HEK293 (cell line): ENCODE measurements at regions not wholly inside any gene's neighbourhood (a gene's known extent, or its start where the extent isn't known, plus 50 kb on each side); places are given as distances from the start of the nearest gene placed in this dataset.

Experiments used
- CTCF ChIA-PET: fragments of 350-600 bp; formaldehyde crosslinking; extraction: SDS; loops from one replicate; lab custom pipeline; 2021; ENCODE audit warnings: antibody characterized with exemption; lab: Yijun Ruan, JAX
- POLR2A ChIA-PET: fragments of 300-600 bp; formaldehyde crosslinking; extraction: SDS; loops from one replicate; lab custom pipeline; 2020; ENCODE audit warnings: antibody characterized with exemption, inconsistent platforms; lab: Yijun Ruan, JAX
- H3K27ac ChIP-seq: fragments of 200-500 bp; sonication (Bioruptor generic); 2 replicates; pipeline ENCODE4 v1.5.1; 2014; ENCODE audit warnings: low read depth, low read length, control low read depth, inconsistent platforms; ENCODE audit errors: extremely low read depth
- H3K36me3 ChIP-seq, 2 experiments: fragments of 200-500 bp in 1 of 2; sonication (Bioruptor generic) in 1 of 2; 1 replicate in 1 of 2; 2 replicates in 1 of 2; pipeline ENCODE4 v1.5.1; 2014 to 2017; ENCODE audit warnings: inconsistent platforms in 2 of 2, low read length in 2 of 2; ENCODE audit not compliant: control insufficient read depth in 2 of 2, insufficient read depth in 1 of 2
- H3K4me1 ChIP-seq: fragments of 200-500 bp; sonication (Bioruptor generic); 2 replicates; pipeline ENCODE4 v1.5.1; 2014; ENCODE audit warnings: mild to moderate bottlenecking, low read length, inconsistent platforms; ENCODE audit not compliant: control insufficient read depth, insufficient read depth
- H3K4me3 ChIP-seq: 2 replicates; pipeline ENCODE4 v1.5.1; 2011; ENCODE audit warnings: low read depth, mild to moderate bottlenecking, control low read depth, low read length, moderate library complexity
- H3K9me3 ChIP-seq: fragments of 200-500 bp; sonication (Bioruptor generic); 2 replicates; pipeline ENCODE4 v1.5.1; 2014; ENCODE audit warnings: low read depth, low read length, inconsistent platforms; ENCODE audit not compliant: control insufficient read depth, insufficient read depth
- SP3 ChIP-seq: fragments of 450-650 bp; formaldehyde crosslinking; IDR thresholded peaks from 2 replicates; pipeline ENCODE4 v1.5.1; 2016; ENCODE audit warnings: missing biosample characterization, missing genetic modification characterization
- TRIM28 ChIP-seq: IDR thresholded peaks from 2 replicates; pipeline ENCODE4 v1.6.1; 2011; ENCODE audit warnings: low read length, control low read depth, borderline replicate concordance
- ZBTB20 ChIP-seq: fragments of 450-650 bp; formaldehyde crosslinking; IDR thresholded peaks from 2 replicates; pipeline ENCODE4 v1.5.1; 2016; ENCODE audit warnings: missing biosample characterization, missing genetic modification characterization
- ZFP3 ChIP-seq: fragments of 450-650 bp; formaldehyde crosslinking; IDR thresholded peaks from 2 replicates; pipeline ENCODE4 v1.5.1; 2016; ENCODE audit warnings: low read depth, missing biosample characterization, missing genetic modification characterization
- ZFP37 ChIP-seq: fragments of 450-650 bp; formaldehyde crosslinking; IDR thresholded peaks from 2 replicates; pipeline ENCODE4 v1.5.1; 2016; ENCODE audit warnings: missing biosample characterization, missing genetic modification characterization
- ZFP69B ChIP-seq: fragments of 450-650 bp; formaldehyde crosslinking; IDR thresholded peaks from 2 replicates; pipeline ENCODE4 v1.5.1; 2016; ENCODE audit warnings: missing biosample characterization, missing genetic modification characterization
- ZNF146 ChIP-seq: fragments of 450-650 bp; formaldehyde crosslinking; IDR thresholded peaks from 2 replicates; pipeline ENCODE4 v1.5.1; 2016; ENCODE audit warnings: missing biosample characterization, missing genetic modification characterization
- ZNF19 ChIP-seq: fragments of 450-650 bp; formaldehyde crosslinking; IDR thresholded peaks from 2 replicates; pipeline ENCODE4; 2016; ENCODE audit warnings: missing biosample characterization, missing genetic modification characterization, low read depth
- ZNF23 ChIP-seq: fragments of 450-650 bp; formaldehyde crosslinking; IDR thresholded peaks from 2 replicates; pipeline ENCODE4 v1.5.1; 2016; ENCODE audit warnings: missing biosample characterization, missing genetic modification characterization, borderline replicate concordance
- ZNF48 ChIP-seq: fragments of 450-650 bp; formaldehyde crosslinking; IDR thresholded peaks from 2 replicates; pipeline ENCODE4 v1.5.1; 2016; ENCODE audit warnings: missing biosample characterization, missing genetic modification characterization
- ZNF510 ChIP-seq: fragments of 450-650 bp; formaldehyde crosslinking; IDR thresholded peaks from 2 replicates; pipeline ENCODE4 v1.5.1; 2018; ENCODE audit warnings: mild to moderate bottlenecking, missing genetic modification characterization, missing biosample characterization; ENCODE audit not compliant: insufficient replicate concordance
- ZNF530 ChIP-seq: fragments of 450-650 bp; formaldehyde crosslinking; IDR thresholded peaks from 2 replicates; pipeline ENCODE4 v1.5.1; 2016; ENCODE audit warnings: low read depth, missing biosample characterization, missing genetic modification characterization
- ZNF555 ChIP-seq: fragments of 450-650 bp; formaldehyde crosslinking; conservative IDR thresholded peaks from 2 replicates; pipeline ENCODE4 v1.5.1; 2017; ENCODE audit warnings: missing biosample characterization, mild to moderate bottlenecking, missing genetic modification characterization, inconsistent platforms
- ZNF560 ChIP-seq: fragments of 450-650 bp; formaldehyde crosslinking; IDR thresholded peaks from 2 replicates; pipeline ENCODE4 v1.5.1; 2017; ENCODE audit warnings: missing biosample characterization, missing genetic modification characterization, borderline replicate concordance
- ZNF621 ChIP-seq: fragments of 450-650 bp; formaldehyde crosslinking; IDR thresholded peaks from 2 replicates; pipeline ENCODE4 v1.5.1; 2017; ENCODE audit warnings: missing biosample characterization, missing genetic modification characterization
- ZNF776 ChIP-seq: fragments of 450-650 bp; formaldehyde crosslinking; IDR thresholded peaks from 2 replicates; pipeline ENCODE4 v1.5.0; 2017; ENCODE audit warnings: missing biosample characterization, missing genetic modification characterization, borderline replicate concordance
- ZNF837 ChIP-seq: fragments of 450-650 bp; formaldehyde crosslinking; IDR thresholded peaks from 2 replicates; pipeline ENCODE4 v1.5.1; 2016; ENCODE audit warnings: missing biosample characterization, missing genetic modification characterization
- TF ChIP-seq, protein P1 (sequence below): fragments of 450-650 bp; formaldehyde crosslinking; IDR thresholded peaks from 2 replicates; pipeline ENCODE4 v1.5.1; 2016; ENCODE audit warnings: missing biosample characterization, missing genetic modification characterization
- TF ChIP-seq, protein P2 (sequence below): fragments of 450-650 bp; formaldehyde crosslinking; IDR thresholded peaks from 2 replicates; pipeline ENCODE4 v1.5.1; 2017; ENCODE audit warnings: missing biosample characterization, missing genetic modification characterization

DNA sequence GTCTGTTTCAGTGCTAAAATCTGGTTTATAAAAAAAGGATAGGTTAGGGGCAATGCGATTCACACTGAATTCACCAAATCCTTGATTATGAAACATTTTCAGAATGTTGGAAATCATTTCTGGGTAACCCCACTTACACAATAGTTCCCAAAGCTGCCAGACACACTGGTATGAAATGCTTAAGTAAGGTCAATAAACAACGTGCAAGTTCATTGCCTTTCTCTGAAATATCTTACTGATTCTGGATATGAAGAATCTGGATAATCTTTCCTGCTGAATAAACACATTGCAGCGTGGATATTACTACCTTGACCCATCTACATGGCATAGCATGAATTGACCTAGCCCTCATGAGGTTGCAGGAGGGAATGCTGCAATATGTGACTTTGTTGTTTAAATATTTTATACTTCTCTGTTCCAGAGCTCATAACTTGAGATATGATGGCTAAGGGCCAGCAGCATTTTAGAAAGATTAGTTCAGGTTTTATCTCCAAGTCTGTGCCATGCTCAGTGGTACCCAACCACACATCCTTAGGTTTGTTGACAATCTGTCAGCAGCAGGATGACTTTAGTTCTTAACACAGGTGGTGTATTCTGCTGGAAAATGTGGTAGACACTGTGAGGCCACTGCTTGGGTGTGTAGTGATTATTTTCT is 121.0 kb downstream of the NREP start:
- POLR2A ChIA-PET: no interaction called here
- CTCF ChIA-PET: no interaction called here
- H3K27ac ChIP-seq: no peak overlapping the region
- H3K4me3 ChIP-seq: no peak overlapping the region
- H3K4me1 ChIP-seq: no peaks in the 10 kb centered on the region
- H3K36me3 ChIP-seq: no peaks in the 10 kb centered on the region
- no peak for TF ChIP-seq ZFP69B (tag by site-specific recombination)
- TF ChIP-seq ZNF560 (tag by site-specific recombination): no peak
- TF ChIP-seq ZNF48 (tag by site-specific recombination): no peak
- no peak for TF ChIP-seq ZFP3 (tag by site-specific recombination)
- no peak for TF ChIP-seq ZNF776 (tag by site-specific recombination)
- TF ChIP-seq ZNF530 (tag by site-specific recombination): no peak
- no peak for TF ChIP-seq ZNF19 (tag by site-specific recombination)
- no peak for TF ChIP-seq ZNF555 (tag by site-specific recombination)
- TF ChIP-seq ZBTB20 (tag by site-specific recombination): no peak
- no peak for TF ChIP-seq ZNF621 (tag by site-specific recombination)
- no peak for TF ChIP-seq TRIM28
- no peak for TF ChIP-seq ZNF837 (tag by site-specific recombination)
- TF ChIP-seq, all 188 proteins: peak for 0
- no peaks in the 10 kb centered on the region for H3K9me3 ChIP-seq

DNA sequence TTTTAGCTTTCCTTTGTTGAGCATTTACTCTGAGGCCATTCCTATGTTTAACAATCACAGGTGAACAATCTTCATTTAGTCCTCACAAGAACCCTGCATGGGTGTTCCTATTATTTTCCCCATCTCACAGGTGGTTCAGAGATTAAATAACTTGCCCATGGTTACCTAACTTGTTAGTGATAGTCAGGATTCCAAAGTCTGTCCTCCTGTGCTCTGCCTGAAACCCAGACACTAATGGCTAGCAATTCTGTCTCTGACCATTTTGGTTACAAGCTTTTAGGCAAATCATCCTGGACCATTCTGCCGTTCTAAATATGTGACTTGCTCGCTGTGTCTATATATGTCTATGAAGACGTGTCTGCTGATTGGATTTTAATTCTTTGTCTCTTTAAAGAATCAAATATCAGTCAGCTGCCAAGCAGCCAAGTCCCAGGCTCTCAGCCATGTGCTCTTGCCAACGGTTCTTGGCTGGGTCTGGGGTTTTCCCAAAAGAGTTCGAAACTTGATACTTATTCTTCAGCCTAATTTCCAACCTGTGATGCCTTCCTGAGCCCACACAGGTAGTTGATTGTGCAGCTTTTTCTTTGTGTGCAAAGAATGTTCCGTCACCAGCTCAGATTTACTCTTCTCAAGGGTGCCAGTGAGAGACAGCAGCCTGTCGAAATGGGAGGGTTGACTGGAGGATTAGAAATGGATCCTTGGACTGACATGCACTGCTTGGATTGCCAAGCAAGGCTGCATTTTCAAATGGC is 121.7 kb downstream of the NREP start:
- POLR2A ChIA-PET: no interaction called here
- no peak for TF ChIP-seq ZNF23
- TF ChIP-seq SP3: no peak
- TF ChIP-seq, protein P1, sequence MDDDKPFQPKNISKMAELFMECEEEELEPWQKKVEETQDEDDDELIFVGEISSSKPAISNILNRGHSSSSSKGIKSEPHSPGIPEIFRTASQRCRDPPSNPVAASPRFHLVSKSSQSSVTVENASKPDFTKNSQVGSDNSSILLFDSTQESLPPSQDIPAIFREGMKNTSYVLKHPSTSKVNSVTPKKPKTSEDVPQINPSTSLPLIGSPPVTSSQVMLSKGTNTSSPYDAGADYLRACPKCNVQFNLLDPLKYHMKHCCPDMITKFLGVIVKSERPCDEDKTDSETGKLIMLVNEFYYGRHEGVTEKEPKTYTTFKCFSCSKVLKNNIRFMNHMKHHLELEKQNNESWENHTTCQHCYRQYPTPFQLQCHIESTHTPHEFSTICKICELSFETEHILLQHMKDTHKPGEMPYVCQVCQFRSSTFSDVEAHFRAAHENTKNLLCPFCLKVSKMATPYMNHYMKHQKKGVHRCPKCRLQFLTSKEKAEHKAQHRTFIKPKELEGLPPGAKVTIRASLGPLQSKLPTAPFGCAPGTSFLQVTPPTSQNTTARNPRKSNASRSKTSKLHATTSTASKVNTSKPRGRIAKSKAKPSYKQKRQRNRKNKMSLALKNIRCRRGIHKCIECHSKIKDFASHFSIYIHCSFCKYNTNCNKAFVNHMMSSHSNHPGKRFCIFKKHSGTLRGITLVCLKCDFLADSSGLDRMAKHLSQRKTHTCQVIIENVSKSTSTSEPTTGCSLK (tag by site-specific recombination): no peak
- no peak for TF ChIP-seq ZNF510 (tag by site-specific recombination)
- TF ChIP-seq ZNF146: no peak
- no peak for TF ChIP-seq ZFP37 (tag by site-specific recombination)
- TF ChIP-seq, protein P2, sequence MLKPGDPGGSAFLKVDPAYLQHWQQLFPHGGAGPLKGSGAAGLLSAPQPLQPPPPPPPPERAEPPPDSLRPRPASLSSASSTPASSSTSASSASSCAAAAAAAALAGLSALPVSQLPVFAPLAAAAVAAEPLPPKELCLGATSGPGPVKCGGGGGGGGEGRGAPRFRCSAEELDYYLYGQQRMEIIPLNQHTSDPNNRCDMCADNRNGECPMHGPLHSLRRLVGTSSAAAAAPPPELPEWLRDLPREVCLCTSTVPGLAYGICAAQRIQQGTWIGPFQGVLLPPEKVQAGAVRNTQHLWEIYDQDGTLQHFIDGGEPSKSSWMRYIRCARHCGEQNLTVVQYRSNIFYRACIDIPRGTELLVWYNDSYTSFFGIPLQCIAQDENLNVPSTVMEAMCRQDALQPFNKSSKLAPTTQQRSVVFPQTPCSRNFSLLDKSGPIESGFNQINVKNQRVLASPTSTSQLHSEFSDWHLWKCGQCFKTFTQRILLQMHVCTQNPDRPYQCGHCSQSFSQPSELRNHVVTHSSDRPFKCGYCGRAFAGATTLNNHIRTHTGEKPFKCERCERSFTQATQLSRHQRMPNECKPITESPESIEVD (tag by site-specific recombination): no peak
- Histone ChIP-seq H3K4me1 (no peaks in the 10 kb centered on the region), H3K36me3 (no peaks in the 10 kb centered on the region), H3K4me3 (no peak overlapping the region), H3K27ac (no peak overlapping the region), H3K9me3 (no peaks in the 10 kb centered on the region)
- CTCF ChIA-PET: no interaction called here
